GM21360 (cell line): ENCODE measurements at regions not wholly inside any gene's neighbourhood (a gene's known extent, or its start where the extent isn't known, plus 50 kb on each side); places are given as distances from the start of the nearest gene placed in this dataset.
"Not testable (repeated sequence)": the region's sequence is repeated elsewhere in the genome, so short reads cannot be mapped to it uniquely, and the experiment has no call there.

Experiments
- ATAC-seq: cut with Tn5 transposase; IDR thresholded peaks from one replicate; pipeline ENCODE4 v1.9.1; 2021; ENCODE audit warnings: mild to moderate bottlenecking, moderate library complexity; ENCODE audit not compliant: unreplicated experiment

DNA sequence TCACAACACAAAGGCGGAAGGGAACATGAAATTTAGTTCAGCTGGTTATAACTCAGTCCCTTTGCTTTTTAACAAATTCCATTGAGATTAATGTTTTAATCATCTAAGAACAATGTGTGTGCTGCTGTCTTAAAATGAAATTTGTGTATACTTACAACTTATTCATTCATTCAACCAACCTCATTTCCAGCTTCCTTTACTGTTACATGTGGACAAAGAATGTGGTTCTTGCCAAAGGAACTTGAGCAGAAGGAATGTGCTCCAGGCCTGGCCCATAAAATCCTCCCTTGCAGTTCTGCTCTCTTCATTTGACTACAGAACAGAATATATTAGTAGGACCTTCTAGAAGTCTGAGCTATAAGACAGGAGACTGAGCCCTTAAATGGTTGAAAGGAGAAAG, 176.8 kb upstream of the GLRA2 start:
- no peak for ATAC-seq

DNA sequence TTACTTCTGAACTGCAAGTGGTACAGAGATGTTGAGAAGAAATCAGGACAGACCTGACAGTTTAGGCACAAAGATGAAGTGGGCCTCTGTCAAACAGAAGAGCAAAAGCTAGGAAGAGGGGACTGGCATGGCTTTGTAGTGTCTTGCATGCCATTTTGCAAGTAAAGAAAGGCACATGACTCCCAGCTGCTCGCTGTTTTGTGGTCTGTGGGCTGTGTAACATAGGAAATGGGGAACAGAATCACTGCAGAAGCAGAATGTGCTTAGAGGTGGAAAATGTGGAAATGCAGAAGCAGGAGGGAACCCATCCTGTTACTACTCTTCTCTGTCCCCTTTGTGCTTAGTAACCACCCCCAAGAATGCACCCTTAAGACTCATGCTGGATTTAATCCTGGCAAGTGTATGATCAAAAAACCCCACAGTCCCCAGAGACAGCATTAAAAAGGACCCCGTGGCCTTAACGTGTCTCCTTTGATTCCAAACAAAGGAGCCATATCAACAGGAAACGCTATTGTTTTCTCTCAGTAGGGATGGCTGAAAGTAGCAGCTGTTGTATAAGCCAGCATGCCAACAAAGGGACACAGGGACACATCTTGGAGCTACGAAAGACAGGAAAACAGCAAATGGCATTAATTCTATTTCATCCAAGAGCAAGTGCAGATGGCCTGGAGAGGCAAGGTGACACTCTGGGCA, 177.6 kb upstream of the GLRA2 start:
- no peak for ATAC-seq

- ATAC-seq = no peak
These were observed 181.8 kb upstream of the GLRA2 start for GRCh38 chrX:14347523-14347922.

- no peak for ATAC-seq
These were observed 185.0 kb upstream of the GLRA2 start for GRCh38 chrX:14344172-14344940.

GRCh38 chrX:14309431-14309830, 219.9 kb upstream of the GLRA2 start:
- ATAC-seq = no peak

DNA sequence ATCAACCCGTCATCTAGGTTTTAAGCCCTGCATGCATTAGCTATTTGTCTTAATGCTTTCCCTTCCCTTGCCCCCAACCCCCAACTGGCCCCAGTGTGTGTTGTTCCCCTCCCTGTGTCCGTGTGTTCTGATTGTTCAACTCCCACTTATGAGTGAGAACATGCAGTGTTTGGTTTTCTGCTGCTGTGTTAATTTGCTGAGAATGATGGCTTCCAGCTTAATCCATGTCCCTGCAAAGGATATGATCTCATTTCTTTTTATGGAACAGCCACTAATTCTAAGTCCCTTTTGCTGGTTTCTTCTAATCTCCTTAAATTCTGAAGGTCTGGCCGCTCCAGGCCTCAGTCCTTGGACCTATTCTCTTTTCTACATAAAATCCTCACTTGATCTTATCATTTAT, 220.4 kb upstream of the GLRA2 start:
- not testable (repeated sequence) for ATAC-seq

- ATAC-seq = no peak
These were observed 225.4 kb upstream of the GLRA2 start for GRCh38 chrX:14303891-14304290.

DNA sequence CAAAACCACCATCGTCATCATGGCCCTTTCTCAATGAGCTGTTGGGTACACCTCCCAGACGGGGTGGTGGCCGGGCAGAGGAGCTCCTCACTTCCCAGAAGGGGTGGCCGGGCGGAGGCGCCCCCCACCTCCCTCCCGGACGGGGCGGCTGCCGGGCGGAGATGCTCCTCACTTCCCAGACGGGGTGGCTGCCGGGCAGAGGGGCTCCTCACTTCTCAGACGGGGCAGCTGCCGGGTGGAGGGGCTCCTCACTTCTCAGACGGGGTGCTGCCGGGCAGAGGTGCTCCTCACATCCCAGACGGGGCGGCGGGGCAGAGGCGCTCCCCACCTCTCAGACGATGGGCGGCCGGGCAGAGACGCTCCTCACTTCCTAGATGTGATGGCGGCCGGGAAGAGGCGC, 226.8 kb upstream of the GLRA2 start:
- ATAC-seq = not testable (repeated sequence)

- no peak for ATAC-seq
These were observed 229.0 kb upstream of the GLRA2 start for GRCh38 chrX:14300376-14300775.

GRCh38 chrX:14295426-14295825, 233.9 kb upstream of the GLRA2 start:
- ATAC-seq = no peak

GRCh38 chrX:14291666-14292500, 237.5 kb upstream of the GLRA2 start:
- no peak for ATAC-seq

- no peak for ATAC-seq
These were observed 239.0 kb upstream of the GLRA2 start for GRCh38 chrX:14290335-14290734.

DNA sequence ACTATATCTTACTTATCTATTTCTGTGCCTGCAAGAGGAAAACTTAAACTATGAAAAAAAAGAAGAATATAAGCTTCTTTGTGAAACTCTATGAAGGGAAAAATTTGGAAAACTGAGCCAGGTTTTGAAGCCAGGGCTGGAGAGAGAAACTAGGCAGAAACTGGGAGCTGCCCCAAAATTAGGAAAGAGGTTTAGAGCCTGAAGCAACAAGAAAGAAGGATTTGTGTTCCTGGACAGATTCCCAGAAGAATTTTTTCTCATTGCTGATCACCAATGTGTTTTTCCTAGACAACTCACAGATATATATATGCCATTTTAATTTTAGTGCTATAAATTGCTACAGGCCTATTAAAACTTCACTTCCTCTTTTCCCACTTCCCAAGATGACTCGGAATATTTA, 245.0 kb upstream of the GEMIN8 start:
- no peak for ATAC-seq

GRCh38 chrX:14267216-14267615, 237.5 kb upstream of the GEMIN8 start:
- no peak for ATAC-seq

DNA sequence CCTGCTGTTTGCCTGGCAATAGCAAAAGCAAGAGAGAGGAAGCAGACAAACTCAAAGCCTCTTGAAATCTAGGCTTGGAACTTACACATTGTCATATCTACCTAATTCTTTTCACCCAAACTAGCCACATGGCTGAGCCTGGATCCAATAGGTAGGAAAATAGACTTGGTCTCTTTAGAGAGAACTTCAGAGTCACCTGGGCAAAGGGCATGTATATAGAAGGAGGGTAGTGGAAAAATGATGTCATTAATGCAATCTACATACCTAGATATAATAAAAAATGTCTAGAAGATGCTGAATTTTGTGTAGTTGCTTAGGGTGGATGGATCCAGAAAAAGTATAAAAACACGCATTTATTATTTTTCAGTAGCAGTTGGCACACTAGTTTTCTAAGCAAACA, 237.0 kb upstream of the GEMIN8 start:
- no peak for ATAC-seq

GRCh38 chrX:14243823-14244222, 214.1 kb upstream of the GEMIN8 start:
- no peak for ATAC-seq

DNA sequence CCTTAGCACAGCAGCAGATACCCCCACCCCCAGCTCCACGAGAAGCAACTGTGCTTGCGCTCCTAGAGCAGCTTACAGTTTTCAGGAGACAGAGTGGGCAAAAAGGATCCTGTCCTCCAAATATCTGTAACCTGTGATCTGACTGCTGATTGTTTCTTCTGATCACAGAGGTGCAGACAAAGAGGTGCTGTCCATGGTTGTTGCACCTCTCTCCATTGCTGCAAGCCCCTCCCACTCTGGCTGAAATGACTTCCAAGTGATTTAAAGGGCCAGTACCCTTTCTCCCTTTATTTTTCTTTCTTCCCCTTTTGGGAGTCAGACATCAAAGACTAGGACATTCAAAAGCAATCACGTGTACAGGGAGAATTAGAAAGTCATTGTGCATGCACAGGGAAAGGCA, 205.3 kb upstream of the GEMIN8 start:
- no peak for ATAC-seq

DNA sequence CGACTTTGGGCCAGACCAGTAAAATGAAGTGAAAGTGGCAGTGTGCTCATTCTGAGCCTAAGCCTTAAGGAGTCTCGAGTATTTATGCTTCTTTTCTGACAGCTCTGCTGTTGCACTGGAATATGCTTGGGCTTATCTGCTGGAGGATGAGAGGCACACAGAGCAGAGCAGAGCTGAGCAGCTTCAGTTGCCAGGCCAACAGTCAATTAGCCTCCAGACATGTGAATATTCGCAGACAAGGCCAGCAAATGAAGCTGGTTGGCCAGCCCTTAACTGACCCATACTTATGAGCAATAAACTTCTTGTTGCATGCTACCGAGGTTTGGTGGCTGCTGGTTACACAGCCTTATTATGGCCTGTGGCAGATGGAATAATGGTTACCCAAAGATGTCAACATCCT, 203.0 kb upstream of the GEMIN8 start:
- no peak for ATAC-seq

DNA sequence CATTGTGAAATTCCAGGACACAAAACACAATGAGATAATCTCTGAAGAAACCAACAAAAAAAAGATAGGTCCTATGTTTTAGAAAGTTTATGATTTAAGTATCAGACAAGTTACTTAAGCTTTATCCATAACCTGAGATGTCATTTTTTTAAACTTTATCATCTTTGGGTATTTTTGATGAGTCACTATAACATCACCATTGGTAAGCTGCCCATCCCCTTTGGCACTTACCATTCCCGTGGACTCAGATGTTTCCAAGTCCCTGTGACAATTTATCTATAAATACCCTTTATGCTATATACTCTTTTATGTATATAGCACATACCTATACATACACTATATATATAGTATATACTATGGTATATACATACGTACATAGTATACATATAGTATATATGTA, 198.9 kb upstream of the GEMIN8 start:
- no peak for ATAC-seq

- no peak for ATAC-seq
These were observed 190.8 kb upstream of the GEMIN8 start for GRCh38 chrX:14220386-14220944.

DNA sequence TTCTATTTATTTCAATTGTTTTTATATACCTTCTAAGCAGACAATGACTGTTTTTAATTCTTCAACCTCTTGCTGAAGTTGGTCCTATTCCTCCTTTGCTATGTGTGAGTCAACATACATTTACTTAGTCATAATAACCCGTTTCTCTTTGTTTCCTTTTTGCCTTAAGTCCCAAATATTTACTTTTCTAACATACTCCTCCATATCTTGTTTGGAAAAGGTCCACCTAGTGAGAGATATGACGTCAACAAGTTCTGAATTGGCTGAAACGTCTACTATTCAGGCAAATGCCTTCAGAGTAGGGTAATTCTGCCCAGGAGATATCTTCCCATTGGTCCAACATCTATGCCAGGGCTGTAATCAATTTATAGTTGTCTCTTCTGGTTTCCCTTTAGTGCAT, 179.3 kb upstream of the GEMIN8 start:
- ATAC-seq = no peak
